ENCODE measurements at regions not wholly inside any gene's neighbourhood (a gene's known extent, or its start where the extent isn't known, plus 50 kb on each side); places are given as distances from the start of the nearest gene placed in this dataset.

DNA sequence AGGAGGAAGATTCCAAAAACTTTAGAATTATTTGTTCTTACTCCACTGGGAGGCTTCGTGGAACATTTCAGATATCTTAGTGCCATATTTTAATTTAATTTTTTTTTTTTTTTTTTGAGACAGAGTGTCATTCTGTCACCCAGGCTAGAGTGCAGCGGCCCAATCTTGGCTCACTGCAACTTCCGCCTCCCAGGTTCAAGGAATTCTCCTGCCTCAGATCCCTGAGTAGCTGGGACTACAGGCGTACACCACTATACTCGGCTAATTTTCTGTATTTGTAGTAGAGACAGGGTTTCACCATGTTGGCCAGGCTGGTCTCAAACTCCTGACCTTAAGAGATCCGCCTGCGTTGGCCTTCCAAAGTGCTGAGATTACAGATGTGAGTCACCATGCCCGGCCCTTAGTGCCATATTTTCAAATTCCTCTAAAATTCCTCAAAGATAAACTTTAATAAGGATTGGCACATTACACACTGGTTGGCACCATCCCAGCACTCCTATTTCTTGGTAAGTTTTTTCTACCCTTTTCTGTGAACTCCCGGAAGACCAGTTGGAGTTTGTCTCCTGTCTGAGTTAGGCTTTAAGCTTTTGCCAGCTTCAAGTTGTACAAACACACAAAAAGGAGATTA lies 693.7 kb downstream of the MCTP2 start:
- DNase-seq, result no peak

DNA sequence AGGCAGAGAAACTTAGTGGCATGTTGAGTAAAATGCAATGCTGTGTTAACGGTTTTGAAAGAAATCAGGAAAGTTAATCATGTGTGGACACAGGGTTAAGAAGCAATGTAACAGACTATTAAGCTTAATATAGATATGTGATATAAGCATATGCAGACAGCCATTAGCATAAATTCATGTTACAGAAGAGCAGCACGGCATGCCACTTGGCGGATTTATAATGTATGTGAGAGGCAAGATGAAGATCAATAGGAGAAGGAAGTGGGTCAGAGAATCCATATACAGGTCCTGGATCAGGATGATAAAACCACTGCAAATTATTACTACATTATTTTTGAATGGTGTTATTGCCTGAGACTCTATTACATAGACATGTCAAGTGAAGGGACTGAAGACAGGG lies 694.3 kb downstream of the MCTP2 start:
- DNase-seq, result no peak

DNA sequence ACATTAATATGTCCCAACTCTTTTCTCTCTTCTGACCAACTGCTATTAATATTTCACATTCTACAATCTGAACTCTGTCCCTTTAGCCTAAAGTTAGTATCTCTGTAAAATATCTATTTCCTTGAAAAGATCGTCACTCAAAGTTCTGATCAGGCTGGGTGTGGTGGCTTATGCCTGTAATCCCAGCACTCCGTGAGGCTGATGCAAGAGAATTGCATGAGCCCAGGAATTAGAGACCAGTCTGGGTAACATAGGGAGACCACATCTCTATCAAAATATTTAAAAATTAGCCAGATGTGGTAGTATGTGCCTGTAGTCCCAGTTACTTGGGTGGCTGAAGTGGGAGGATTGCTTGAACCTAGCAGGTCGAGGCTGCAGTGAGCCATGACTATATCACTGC lies 695.6 kb downstream of the MCTP2 start:
- no peak for DNase-seq

DNA sequence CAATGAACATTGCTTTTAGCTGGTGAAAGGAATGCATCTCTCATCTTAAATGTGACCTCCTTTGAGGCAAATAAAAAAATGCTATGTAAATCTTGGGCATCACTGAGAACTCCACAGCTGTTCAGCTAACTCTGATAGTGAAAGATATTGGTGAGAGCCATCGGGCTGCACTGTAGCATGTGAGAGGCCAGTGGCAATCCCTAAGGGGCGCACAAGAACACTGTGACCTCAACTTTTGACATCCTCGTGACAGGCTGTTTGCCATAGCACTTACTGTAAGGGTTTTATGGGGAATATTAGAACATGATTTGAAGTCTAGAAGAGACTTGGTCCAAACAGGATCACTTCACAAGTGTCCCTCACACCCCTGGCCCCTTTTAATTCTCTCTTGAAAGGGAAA lies 697.9 kb downstream of the MCTP2 start:
- no peak for DNase-seq

DNA sequence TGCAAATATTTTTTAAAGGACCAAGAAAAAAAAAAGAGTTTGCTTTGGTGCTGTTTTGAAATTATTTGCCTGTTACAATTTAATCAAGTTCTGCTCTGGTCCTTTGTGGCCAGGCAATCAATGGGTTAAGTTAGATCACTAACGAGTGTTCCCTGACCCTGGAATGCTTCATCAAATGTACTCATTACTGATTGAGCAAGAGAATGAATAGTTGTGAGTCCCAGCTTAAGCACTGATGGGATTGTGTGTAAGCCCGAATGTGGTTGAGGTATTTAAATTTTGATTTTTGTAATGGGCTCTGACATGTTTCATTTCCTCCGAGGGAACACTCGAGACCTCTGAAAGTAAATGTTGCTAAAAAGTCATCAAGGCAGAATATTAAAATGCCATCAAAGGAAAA lies 699.1 kb downstream of the MCTP2 start:
- DNase-seq, result no peak

DNA sequence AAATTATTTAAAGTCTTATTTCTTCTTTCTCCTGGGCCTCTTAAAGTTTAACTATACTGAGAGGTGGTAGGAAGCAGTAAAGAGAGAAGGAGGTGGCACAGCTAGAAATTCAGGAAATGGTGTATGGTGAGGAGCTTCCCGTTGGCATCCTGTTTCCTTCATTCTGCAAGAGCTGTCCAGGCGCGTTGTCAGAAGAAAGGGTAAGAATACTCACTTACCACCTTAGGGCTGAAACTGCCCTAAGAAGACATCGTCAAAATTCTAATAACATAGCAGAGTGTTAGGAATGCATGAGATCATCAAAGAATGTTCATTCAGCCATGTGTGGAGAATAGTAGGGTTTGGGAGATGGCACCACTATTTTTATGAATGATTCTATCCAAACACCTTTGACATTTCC lies 699.6 kb downstream of the MCTP2 start:
- DNase-seq, result no peak

DNA sequence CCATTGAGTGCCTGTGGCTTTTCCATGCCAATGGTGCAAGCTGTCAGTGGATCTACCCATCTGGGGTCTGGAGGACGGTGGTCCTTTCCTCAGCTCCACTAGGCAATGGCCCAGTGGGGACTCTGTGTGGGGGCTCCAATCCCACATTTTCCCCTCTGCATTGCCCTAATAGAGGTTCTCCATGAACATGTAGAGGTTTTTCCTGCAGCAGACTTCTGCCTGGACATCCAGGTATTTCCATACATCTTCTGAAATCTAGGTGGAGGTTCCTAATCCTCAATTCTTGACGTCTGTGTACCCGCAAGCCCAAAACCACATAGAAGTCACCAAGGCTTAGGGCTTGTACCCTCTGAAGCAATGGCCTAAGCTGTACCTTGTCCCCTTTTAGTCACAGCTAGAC lies 703.1 kb downstream of the MCTP2 start:
- no peak for DNase-seq

DNA sequence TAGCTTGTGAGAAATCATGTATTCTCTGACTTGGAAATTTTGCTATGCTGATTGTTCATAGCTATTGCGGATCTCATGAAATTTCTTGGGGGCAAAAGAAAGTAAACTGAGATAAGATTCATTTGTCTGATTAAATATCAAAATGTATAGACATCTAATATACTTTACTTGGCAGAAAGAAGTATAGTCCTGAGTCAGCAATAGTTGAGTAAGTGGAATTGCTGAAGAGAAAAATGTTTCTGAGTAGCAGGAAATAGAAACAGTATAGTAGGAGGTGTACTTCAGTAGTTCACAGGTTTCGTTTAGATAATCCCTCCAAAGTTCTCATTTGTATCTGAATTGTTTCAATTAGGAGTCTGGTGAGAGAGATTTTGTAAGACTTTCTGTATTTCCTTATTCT lies 705.9 kb downstream of the MCTP2 start:
- DNase-seq, result no peak

DNA sequence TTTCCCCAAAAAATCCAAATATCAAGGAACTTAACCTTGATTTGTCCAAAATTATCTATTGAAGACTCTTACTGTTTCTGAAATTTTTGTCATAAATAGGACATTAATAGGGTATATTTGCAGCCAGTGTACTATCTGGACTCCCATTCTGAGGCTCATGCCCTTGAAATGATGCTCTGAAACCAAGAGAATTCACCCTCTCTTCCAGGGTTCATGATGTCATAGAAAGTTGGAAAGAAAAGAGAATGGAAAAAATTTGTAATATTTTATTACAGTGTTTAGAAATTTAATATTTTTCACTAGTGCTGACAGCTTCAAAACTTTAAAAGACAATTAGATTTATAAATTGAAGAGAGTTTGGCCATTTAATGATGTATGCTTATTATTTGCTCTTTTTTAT lies 712.5 kb downstream of the MCTP2 start:
- DNase-seq, result no peak

DNA sequence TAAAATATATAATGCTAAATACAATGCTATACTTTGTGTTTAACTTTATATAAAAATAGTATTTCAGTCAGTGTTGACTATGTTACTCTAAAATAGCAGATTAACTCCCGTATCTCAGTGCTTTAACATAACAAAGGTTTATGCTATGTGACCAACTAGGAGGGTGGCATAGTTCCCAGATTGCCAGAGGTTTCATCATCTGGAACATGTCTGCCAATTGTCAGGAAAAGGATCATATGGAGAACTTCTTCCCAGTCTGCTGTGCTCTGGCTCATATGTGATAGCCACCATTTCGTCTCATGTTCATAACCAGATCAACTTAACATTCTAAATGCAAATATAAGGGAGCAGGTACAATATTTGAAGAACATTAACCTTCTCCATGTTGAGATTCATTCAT lies 720.2 kb downstream of the MCTP2 start:
- DNase-seq, result no peak

DNA sequence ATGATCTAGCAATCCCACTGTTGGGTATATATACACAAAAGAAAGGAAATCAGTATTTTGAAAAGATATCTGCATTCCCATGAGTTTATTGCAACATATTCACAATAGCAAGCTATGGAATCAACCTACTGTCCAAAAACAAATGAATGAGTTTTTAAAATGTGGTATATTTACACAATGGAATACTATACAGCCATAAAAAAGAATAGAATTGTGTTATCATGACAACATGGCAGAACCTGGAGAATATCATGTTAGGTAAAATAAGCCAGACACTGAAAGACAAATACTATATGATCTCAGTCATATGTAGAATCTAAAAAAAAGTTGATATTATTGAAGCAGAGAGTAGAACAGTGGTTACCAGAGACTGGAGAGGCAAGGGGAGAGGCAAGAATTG lies 732.6 kb downstream of the MCTP2 start:
- DNase-seq, result no peak

DNA sequence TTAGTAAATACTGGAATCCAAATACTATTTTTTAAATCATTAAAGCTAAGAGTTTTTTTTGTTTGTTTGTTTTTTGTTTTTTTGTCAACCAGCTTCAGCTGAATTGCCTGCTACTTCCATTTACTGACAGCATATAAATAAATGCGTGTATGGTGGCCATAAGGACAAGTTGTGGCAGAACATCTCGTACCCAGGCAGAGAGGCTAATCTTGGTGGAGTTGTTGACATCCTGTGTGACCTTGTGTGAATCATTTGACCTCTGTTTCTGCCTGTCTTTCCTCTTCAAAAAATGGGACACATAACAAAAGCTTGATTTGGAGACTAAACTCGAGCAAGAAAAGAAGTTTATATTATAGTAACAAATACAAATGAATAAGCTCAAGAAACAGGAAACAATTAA lies 734.2 kb downstream of the MCTP2 start:
- DNase-seq, result no peak

DNA sequence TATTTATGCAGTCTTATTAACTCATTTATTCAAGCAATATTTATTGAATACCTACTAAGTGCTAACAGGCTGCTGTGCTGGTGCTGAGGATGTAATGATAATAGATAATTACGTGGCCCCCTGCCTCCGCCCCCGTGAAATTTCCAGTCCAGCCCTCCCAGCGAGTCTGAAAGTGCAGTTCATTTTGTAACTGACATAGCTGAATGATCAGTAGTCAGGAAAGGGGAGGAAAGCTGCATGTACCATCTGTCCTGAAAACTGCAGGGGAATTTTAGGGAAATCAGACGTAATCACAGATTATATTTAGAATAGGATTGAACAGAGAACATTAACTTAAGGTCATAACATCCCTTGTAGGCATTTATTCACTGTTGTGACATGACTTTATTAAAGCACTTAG lies 736.8 kb downstream of the MCTP2 start:
- no peak for DNase-seq

DNA sequence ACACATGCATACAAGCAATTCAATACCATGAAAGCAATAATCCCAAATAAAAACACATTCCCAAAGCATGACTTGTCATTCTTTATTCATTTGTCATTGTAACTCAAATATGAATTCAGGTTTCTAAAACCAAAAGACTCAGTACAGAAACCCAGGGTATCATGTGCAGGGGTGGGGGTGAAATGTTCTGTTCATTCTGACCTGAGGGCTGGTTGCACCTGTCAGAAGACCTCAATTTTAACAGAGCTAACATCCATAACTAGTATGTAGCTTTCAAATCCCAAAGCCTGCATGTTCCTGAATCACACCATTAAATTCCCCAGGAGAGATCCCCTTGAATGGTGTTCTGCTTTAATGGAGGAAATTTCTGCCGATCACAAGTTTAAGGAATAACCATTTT lies 738.7 kb downstream of the MCTP2 start:
- no peak for DNase-seq

DNA sequence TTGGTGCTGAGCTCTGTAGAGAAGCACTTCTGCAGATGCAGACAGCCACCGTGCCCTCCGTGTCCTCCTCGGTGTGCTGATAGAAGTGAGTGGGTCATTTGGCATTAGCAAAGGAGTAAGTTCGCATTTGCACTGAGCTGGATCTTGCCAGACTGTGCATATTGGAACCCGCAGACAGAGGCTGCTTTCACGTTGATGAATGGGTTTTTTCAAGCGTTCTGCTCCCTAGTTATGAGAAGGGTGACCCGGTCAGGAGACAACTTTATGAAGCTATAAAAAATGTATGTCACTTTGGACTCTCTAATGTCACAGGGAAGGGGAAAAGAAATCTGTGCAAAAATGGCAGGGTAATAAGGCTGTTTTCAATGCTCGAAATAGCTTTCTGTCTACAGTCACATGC lies 739.4 kb downstream of the MCTP2 start:
- DNase-seq, result no peak

DNA sequence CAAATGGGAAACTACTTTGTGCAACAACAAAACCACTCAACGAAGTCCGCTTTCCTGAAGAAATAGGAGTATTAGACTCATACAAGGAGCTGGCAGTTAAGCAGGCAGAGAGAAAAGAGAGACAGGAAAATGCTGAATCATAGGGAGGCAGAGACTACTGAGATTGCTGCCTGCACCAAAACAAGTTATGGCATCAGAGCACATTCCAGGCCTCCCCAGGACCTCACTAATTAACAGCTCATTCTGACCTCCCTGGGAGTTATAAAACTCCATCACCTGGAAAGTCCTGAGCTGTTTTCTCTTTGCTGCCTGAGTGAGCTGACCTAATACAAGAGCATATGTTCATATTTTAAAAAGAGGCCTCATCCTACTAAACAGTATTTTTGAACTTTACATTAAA lies 741.0 kb downstream of the MCTP2 start:
- DNase-seq, result no peak

DNA sequence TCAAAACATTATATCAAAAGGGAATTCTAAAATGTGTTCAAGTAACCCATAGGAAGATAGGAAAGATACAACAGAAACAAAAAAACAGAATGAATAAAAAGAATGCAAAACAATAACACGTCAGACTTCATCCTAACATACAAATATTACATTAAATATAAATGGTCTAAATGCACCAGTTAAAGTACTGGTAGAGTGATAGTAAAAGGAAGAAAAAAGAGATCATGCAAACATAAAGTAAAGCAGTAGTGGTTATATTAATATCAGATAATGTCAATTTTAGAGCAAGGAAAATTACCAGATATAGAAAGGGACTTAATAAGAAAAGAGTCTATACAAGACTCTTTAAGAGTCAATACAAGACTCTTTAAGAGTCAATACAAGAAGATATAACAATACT lies 755.7 kb downstream of the MCTP2 start:
- DNase-seq, result no peak

DNA sequence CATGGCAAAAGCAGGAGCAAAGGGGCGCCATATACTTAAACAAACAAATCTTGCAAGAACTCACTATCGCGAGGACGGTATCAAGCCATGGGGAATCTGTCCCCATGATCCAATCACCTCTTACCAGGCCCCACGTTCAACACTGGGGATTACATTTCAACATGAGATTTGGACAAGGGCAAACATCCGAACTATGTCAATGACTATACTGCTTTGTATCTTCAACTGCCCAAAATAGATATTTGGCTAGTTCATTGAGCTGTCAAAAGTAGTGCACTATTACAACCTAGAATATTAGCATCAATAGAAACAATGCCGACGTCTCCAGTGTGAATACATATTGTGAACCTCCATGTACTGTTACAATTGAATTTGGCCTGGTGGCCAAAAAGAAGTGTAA lies 760.4 kb downstream of the MCTP2 start:
- DNase-seq, result no peak

DNA sequence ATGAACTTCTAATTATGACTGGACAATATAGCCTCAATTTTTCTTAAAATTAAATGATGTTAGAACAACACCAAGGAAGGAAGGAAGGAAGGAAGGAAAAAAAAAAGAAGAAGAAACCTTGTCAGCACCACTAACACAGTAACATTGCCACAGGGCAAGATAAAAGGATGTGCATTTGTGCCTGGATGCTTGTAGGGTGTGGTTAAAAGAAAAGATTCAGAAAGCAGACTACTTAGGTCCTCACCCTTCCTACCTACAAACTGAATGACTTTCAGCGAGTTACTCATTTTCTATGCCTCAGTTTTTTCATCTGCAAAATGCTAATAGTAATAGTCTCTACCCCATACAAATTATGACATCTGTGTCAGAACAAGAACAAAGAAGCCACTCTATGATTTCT lies 778.3 kb downstream of the MCTP2 start:
- no peak for DNase-seq

DNA sequence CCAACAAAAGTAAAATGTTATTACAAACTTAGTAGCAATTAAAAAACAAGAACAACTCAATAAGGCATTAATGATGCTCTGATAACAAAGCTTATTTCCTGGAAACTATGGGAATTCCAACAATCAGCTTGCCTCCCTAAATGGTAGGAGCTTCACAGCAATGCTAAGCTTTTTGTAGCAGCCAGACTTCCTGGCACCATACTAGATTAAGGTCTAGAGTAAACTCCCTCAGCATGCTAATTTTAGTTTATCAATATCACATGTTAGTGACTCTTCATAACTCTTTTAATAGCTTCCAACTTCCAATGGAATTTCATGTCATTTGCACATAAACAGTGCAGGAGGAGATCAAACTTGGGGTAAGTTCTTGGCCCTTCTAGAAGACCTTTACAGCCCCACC lies 782.0 kb downstream of the MCTP2 start:
- DNase-seq, result no peak

DNA sequence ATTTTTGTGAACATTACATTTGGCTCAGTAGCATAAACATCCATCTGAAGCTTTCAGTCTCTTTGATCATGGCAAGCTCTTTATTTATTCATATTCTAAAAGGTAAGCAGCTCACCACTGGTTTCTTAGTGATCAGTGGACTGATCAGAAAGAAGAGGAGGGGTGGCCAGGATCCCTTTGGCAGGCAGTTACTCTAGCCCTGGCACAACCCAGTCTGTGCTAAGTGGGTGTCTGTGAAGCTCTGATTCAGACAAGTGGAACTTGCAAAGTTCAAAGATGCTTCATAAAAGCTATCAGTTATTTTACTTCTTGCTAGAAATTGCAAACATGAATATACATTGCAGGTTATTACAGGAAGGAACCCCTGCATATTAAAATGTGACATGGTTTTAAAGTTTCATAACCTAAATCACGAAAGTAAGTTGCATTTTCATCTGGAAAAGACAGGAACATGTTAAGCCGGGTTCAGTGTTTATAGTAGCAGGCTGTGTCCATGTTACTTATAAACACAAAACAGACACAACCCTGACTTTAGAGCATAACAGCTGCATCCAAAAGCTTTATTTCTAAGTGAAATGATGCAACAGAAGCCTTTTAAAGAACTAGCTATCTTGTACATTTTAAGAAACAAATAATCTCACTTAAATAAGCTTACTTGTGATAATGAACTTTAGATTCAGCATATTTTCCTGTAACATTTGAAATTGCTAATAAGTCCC lies 785.3 kb downstream of the MCTP2 start:
- no peak for DNase-seq

DNA sequence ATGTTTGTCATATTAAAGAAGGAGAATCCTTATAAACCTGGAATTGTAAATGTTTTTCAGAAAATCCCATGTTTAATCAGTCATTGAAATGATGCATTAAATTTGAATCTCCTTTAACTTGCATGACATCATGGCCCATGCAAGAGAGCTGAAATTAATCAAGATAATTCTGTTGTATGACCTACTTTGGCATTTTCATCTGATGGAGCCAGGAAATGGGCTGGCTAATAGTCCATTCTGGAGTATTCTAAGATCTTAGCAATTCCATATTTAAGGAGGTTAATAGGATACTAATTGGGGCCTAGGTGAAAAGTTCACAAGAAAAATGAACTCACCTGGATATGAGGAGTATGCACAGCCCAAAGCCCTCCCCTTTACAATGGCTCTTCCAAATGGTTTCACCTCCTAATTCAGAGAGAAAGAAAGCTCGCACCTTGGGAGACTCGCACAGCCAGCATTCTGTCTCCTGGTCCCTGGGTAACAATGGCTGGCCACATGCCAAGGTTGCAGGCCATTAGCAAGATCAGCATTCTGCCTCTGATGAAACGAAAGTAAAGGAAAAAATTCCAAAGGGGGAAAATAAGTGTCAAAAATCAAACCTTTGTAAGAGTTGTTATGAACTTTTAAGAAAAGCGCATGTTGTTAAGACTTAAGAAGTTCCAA lies 786.4 kb downstream of the MCTP2 start:
- no peak for DNase-seq

DNA sequence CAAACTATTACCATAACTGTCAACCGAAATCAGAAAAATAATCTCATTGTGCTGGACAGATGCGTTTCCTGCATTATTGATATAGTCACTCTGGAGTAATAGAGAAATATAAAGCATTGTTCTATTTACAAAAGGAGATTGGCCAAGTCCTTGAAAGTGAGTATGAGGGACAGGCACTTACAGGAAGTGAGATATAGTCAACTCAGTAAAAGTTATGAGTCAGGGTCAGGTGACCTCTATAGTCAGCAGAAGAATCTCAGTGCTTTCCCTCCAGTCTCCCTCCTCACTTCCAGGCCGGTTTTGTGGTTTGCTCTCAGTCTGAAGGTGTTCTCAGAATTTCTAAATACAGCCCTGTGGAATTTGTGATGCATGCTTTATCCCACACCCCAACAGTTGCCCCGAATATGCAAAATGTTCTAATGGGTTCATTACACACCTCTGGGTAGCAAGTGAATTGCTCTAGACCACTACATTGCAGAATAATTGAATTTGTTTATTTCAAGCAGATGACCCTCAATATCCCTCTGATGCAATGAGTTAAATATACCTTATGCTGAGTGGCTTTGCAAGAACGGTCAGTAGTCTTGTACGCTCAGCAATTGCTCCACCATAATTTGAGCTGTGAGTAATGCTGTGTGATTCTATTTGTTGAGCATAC lies 787.7 kb downstream of the MCTP2 start:
- DNase-seq, result no peak

DNA sequence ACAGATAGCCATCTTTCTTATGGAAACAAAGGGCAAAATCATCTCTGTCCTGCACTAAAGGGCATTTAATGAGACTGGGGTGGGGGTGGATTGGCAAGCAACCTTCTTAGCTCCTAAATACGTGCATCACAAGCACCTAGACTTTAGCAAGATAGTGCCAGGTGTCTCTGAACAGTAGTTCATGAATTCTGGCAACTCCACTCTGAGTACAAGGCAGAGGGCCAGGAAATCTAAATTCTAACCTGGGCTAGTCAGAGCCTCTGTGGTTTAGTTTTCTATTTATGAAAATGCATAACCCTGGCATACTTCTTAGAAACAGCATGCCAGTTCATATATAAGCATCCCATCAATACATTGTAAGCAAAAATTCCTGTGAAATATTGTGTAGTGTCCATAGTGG lies 788.5 kb downstream of the MCTP2 start:
- DNase-seq, result no peak

Data from activated T-cell treated with anti-CD3 and anti-CD28 coated beads for 4 hours (primary cell).